ENCODE measurements at regions not wholly inside any gene's neighbourhood (a gene's known extent, or its start where the extent isn't known, plus 50 kb on each side); places are given as distances from the start of the nearest gene placed in this dataset.

DNA sequence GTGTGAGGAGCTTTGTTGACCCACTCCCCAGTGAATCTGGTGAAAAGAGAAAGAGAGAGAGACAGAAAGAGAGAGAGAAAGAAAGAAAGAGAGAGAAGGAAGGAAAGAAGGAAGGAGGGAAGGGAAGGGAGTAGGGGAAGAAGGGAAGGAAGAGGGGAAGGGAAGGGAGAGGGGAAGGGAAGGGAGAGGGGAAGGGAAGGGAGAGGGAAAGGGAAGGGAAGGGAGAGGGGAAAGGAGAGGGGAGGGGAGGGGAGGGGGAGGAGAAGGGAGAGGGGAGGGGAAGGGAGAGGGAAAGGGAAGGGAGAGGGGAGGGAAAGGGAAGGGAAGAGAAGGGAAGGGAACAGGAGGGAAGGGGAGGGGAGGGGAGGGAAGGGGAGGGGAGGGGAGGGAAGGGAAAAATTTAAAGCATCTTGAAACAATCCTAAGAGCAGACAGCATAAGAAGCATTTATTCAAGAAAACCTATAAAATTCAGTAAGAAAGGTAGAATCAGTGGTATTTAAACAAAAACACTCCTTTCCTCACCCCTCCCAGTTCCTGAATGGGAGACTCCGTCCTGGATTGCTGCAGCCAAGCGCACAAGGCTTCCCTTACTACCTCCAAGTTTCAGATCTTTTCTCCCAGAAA is 846.2 kb upstream of the POM121L12 start:
- TF ChIP-seq, protein P1, sequence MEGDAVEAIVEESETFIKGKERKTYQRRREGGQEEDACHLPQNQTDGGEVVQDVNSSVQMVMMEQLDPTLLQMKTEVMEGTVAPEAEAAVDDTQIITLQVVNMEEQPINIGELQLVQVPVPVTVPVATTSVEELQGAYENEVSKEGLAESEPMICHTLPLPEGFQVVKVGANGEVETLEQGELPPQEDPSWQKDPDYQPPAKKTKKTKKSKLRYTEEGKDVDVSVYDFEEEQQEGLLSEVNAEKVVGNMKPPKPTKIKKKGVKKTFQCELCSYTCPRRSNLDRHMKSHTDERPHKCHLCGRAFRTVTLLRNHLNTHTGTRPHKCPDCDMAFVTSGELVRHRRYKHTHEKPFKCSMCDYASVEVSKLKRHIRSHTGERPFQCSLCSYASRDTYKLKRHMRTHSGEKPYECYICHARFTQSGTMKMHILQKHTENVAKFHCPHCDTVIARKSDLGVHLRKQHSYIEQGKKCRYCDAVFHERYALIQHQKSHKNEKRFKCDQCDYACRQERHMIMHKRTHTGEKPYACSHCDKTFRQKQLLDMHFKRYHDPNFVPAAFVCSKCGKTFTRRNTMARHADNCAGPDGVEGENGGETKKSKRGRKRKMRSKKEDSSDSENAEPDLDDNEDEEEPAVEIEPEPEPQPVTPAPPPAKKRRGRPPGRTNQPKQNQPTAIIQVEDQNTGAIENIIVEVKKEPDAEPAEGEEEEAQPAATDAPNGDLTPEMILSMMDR (IDR thresholded peaks at IDR 0.05), result no peak
- no peaks in the 10 kb centered on the region for H3K36me3 Mint-ChIP-seq (ENCODE audit: low read depth)
- no peak overlapping the region for H3K27ac Mint-ChIP-seq (ENCODE audit: unreplicated experiment)
- no peaks in the 10 kb centered on the region for H3K27me3 Mint-ChIP-seq (ENCODE audit: low read depth)
- peaks cover 14% of the 10 kb centered on the region for H3K9me3 Mint-ChIP-seq (ENCODE audit: low read depth)
- DNase-seq (ENCODE audit: low spot score), result no peak
- no peaks in the 10 kb centered on the region for H3K4me1 Mint-ChIP-seq (ENCODE audit: low read depth)
- no peak overlapping the region for H3K4me3 Mint-ChIP-seq (ENCODE audit: unreplicated experiment)

DNA sequence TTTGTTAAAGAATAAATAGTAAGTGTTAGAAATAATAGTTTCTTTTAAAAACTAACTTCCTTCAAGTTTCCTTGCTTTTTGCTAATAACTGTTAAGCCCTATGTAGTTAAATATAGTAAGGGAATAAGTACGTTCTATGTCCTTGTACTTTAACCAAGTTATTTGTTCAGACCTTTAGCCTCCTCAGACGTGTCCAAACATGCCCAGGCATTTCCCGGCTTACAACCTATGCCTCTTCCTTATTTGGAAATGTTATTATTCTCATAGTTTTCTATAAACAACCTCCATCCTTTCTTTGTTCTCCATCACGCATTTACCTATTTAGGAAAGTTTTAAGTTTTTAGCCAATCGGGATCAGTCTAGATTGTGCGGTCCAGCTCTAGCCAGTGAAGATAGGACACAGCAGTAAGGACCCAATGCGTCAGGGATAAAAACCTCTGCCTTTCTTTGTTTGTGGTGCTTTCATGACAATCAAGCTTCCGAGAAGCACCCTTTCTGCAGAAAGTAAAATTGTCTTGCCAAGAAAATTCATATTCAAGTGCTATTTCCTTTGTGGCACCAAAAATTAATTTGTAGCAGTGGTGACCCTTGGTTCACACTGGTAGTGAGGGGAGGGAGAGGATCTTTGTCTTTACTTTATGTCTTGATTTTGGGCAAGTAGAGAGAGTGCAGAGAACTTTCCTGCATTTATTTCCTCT is 851.3 kb upstream of the POM121L12 start:
- Mint-ChIP-seq H3K4me1 (ENCODE audit: low read depth) (no peaks in the 10 kb centered on the region), H3K27me3 (ENCODE audit: low read depth) (no peaks in the 10 kb centered on the region), H3K27ac (ENCODE audit: unreplicated experiment) (no peak overlapping the region), H3K36me3 (ENCODE audit: low read depth) (no peaks in the 10 kb centered on the region), H3K4me3 (ENCODE audit: unreplicated experiment) (no peak overlapping the region), H3K9me3 (ENCODE audit: low read depth) (peaks cover 14% of the 10 kb centered on the region)
- TF ChIP-seq, protein P1 (IDR thresholded peaks at IDR 0.05), result no peak
- DNase-seq (ENCODE audit: low spot score), result no peak

DNA sequence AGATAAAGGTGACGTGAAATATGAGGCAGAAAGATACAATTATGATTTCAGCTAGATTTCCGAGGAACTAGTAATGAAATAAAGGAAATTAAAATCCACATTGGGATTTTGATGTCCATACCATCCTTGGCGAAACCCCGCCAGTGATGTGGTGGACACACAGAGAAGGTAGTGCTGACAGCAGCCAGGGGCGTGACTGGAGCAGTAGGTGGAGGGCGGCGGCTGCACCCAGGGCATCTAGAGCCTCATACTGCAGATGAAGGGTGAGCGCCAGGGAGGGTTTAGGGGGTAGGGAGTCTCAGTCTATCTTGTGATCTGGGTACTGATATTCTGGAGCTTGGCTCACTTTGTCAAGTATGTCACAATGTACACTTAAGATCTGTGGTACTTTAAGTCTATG is 855.5 kb upstream of the POM121L12 start:
- Mint-ChIP-seq H3K4me3 (ENCODE audit: unreplicated experiment) (no peak overlapping the region), H3K36me3 (ENCODE audit: low read depth) (no peaks in the 10 kb centered on the region), H3K27me3 (ENCODE audit: low read depth) (no peaks in the 10 kb centered on the region)

DNA sequence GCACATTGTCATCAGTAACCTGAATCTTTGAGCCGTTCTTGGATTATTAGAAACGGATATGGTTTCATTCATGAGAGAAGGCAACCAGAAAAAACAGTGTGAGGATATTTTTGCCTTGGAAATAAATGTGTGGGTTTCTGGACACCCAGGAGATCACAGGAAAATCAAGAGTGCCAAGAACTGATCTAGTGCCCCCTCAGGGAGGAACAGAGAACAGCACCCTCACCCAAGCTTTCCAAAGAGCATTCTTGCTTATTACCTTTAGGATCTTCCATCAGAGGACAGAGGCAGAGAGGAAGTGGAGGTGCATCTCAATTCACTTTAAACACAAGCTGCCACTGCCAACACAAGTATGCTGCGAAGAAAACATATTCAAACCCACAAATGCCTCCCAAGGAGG is 851.5 kb upstream of the COBL start:
- TF ChIP-seq, protein P1 (IDR thresholded peaks at IDR 0.05), result no peak
- H3K27ac Mint-ChIP-seq (ENCODE audit: unreplicated experiment), result no peak overlapping the region
- no peak overlapping the region for H3K4me3 Mint-ChIP-seq (ENCODE audit: unreplicated experiment)
- no peaks in the 10 kb centered on the region for H3K36me3 Mint-ChIP-seq (ENCODE audit: low read depth)
- H3K4me1 Mint-ChIP-seq (ENCODE audit: low read depth), result no peaks in the 10 kb centered on the region
- no peak for DNase-seq (ENCODE audit: low spot score)
- H3K27me3 Mint-ChIP-seq (ENCODE audit: low read depth), result peaks cover 2% of the 10 kb centered on the region
- H3K9me3 Mint-ChIP-seq (ENCODE audit: low read depth), result no peaks in the 10 kb centered on the region

More for the DNA sequence above, 855.5 kb upstream of the POM121L12 start:
- Mint-ChIP-seq H3K27ac (ENCODE audit: unreplicated experiment) (no peak overlapping the region), H3K9me3 (ENCODE audit: low read depth) (peaks cover 18% of the 10 kb centered on the region), H3K4me1 (ENCODE audit: low read depth) (no peaks in the 10 kb centered on the region)
- DNase-seq (ENCODE audit: low spot score), result no peak
- TF ChIP-seq, protein P1 (IDR thresholded peaks at IDR 0.05), result no peak

DNA sequence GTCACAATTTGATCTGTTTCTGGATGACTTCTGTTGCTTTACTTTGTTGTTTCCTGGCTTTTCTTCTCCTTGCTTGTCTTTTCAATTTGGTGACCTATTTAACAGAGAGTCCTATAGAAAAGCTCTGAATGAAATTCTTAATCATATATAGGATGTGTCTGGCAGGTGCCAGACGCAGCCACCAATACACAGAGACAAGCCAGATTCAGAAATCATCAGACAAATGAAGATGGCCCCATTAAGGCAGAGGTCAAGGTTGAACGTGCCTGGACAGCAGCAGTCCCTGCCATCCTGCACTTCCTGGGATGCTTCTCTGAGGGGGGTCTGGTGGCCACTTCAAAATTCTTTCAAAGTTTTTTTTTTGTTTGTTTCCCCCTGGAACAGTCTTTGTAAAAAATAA is 846.7 kb upstream of the COBL start:
- H3K36me3 Mint-ChIP-seq (ENCODE audit: low read depth), result no peaks in the 10 kb centered on the region
- H3K4me1 Mint-ChIP-seq (ENCODE audit: low read depth), result no peaks in the 10 kb centered on the region
- H3K4me3 Mint-ChIP-seq (ENCODE audit: unreplicated experiment), result no peak overlapping the region
- DNase-seq (ENCODE audit: low spot score), result no peak
- no peak overlapping the region for H3K27ac Mint-ChIP-seq (ENCODE audit: unreplicated experiment)
- peaks cover 2% of the 10 kb centered on the region for H3K27me3 Mint-ChIP-seq (ENCODE audit: low read depth)
- TF ChIP-seq, protein P1 (IDR thresholded peaks at IDR 0.05), result no peak
- no peaks in the 10 kb centered on the region for H3K9me3 Mint-ChIP-seq (ENCODE audit: low read depth)

All from chondrocyte (in vitro differentiated cells).